Renal cortical epithelial cell (primary cell): ENCODE measurements at regions not wholly inside any gene's neighbourhood (a gene's known extent, or its start where the extent isn't known, plus 50 kb on each side); places are given as distances from the start of the nearest gene placed in this dataset.
"Not testable (repeated sequence)": the region's sequence is repeated elsewhere in the genome, so short reads cannot be mapped to it uniquely, and the experiment has no call there.

Experiments used
- DNase-seq: peaks from one replicate; pipeline ENCODE4 v3.0.0-alpha.2; 2011; ENCODE audit warnings: low read depth

DNA sequence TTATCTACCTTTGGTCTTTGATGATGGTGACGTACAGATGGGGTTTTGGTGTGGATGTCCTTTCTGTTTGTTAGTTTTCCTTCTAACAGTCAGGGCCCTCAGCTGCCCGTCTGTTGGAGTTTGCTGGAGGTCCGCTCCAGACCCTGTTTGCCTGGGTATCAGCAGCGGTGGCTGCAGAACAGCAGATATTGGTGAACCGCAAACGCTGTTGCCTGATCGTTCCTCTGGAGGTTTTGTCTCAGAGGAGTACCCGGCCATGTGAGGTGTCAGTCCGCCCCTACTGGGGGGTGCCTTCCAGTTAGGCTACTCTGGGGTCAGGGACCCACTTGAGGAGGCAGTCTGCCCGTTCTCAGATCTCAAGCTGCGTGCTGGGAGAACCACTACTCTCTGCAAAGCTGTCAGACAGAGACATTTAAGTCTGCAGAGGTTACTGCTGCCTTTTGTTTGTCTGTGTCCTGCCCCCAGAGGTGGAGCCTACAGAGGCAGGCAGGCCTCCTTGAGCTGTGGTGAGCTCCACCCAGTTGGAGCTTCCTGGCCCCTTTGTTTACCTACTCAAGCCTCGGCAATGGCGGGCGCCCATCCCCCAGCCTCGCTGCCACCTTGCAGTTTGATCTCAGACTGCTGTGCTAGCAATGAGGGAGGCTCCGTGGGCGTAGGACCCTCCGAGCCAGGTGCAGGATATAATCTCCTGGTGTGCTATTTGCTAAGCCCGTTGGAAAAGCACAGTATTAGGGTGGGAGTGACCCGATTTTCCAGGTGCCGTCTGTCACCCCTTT, 68.5 kb upstream of the ECI2 start:
- not testable (repeated sequence) for DNase-seq

DNA sequence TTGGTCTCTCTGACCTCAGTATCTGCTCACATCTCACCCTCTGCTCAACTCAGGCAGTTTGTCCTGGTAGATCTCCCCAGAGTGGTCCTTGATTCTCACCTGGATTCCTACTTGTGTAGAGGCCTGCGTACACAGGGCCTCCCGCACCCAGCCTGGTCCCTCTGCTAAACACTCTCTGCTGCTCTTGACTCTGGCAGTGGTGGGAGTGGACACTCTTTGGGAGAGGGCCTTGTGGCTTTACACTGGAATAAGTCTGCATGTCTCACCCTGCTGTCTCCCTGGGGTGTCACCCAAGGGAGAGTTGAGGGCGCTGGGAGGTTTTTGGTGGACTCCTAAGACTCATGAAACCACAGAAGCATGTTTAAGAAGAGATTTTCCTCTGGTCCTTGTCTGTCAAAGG, 57.3 kb upstream of the ECI2 start:
- no peak for DNase-seq

DNA sequence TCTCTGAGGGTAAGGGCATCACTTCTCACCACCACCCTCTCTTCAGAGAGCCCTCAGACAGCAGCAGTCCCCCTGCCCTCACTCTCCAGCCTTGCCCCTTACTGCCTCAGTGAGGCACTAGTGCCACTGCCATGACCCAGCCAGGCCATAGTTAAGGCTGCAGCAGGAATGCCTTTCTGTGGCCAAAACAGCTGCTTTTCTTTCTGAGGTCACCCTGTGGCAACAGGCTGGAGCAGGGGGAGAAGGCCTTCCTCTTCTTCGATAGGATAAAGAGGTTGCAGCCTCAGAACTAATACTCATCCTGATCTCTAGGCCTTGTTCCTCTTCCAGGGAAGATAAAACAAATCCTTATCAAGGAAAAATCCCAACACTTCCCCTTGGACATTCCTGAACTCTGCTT, 56.8 kb upstream of the ECI2 start:
- no peak for DNase-seq

GRCh38 chr6:4191271-4191721, 55.9 kb upstream of the ECI2 start:
- DNase-seq: no peak

GRCh38 chr6:4189249-4189648, 53.9 kb upstream of the ECI2 start:
- DNase-seq: no peak

GRCh38 chr6:4188801-4189200, 53.4 kb upstream of the ECI2 start:
- no peak for DNase-seq

DNA sequence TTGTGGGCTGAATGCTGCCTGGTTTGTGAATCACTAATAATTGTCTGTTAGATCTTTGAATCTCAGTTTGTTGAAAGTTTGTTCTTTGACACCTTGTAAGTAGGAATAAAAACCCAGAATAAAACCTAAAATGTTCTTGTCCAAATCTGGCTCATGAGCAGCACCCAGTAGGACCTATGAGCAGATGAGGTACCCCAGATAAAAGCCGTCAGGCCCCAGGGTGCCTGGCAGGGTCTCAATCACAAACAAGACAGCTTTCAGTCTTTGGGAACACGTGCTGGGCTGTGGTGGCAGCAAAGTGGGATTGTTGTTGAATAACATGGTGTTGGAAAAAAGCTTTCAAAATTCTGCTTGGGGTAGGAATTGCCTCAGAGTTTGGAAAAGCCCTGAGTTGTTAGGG, 52.1 kb upstream of the ECI2 start:
- no peak for DNase-seq

GRCh38 chr6:4186385-4186784, 51.0 kb upstream of the ECI2 start:
- no peak for DNase-seq

DNA sequence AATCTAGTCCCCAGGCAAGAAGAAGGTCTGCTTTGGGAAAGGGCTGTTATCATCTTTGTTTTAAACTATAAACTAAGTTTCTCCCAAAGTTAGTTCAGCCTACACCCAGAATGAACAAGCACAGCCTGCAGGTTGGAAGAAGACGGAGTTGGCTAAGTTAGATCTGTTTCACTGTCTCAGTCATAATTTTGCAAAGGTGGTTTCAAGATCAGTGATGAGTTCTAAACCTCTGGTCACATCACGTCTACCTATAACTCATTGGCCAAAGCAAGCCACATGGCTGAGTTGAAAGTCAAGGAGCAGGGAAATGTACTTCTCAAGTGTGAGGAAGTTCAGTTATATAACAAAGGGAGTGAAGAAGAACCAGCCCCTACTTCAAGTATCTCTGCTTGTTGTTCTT, 50.5 kb upstream of the ECI2 start:
- DNase-seq: no peak

GRCh38 chr6:4185419-4185818, 50.0 kb upstream of the ECI2 start:
- no peak for DNase-seq
